ENCODE measurements at regions not wholly inside any gene's neighbourhood (a gene's known extent, or its start where the extent isn't known, plus 50 kb on each side); places are given as distances from the start of the nearest gene placed in this dataset.

DNA sequence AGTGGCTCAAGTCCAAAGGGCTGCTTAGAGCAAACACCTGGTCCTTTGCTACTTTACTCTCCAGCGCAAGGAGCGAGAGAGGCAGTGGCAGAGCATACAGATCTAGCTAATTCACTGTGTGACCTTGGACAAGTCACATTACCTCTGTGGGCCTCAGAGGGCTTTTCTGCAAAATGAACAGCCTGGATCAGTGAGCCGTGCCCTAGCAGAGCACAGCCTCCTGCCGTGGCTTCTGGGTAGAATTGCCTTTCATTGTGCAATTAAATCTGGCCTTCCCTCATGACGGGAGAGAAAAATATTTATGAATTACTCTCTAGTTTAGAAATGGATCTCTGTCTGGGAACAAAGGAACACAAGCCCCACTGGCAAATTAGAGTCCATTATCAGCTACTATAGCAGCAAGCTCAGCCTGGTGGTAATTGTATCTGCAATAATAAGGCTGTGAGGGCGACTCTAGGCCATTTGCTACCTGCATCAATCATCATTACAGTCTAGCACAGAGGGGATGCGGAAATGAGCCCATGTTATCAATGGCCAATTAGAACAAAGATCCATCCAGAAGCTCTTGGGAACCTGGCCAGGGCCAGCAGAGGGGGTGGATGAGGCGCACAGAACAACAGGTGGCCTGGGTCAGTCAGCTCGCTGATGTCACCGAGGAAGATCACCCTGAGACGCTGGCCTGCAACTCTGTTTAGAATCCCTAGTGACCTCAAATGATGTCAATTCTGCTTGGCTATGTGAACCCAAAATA lies 114.2 kb upstream of the LY86 start:
- TF ChIP-seq EZH2phosphoT487 (IDR thresholded peaks at IDR 0.05; ENCODE audit: low read depth): no peak
- no peak for TF ChIP-seq CTCF (IDR thresholded peaks at IDR 0.05; ENCODE audit: low read depth, low read length)
